PC-9 (cell line): ENCODE measurements at regions not wholly inside any gene's neighbourhood (a gene's known extent, or its start where the extent isn't known, plus 50 kb on each side); places are given as distances from the start of the nearest gene placed in this dataset.

ENCODE experiments used
- BruUV-seq: library from RNA; stranded (reverse); fragments of 400-500 nt; replicated peaks from 2 replicates; lab custom pipeline; 2021; lab: Mats Ljungman, UMichigan
- CTCF ChIA-PET: fragments of 300-600 bp; sonication (Branson Sonifier 250); formaldehyde crosslinking; loops from one replicate; lab custom pipeline; 2022; ENCODE audit warnings: antibody characterized with exemption; lab: Charles Lee
- POLR2A ChIA-PET: fragments of 300-600 bp; sonication (Branson Sonifier 250); formaldehyde crosslinking; loops from one replicate; lab custom pipeline; 2022; ENCODE audit warnings: antibody characterized with exemption; ENCODE audit not compliant: unreplicated experiment; lab: Charles Lee
- DNase-seq, 2 experiments: peaks; one replicate each; pipeline versions ENCODE4 v3.0.0 to v3.0.0-alpha.2; 2015 to 2022; ENCODE audit warnings: mixed read lengths in 1 of 2
- H2AFZ ChIP-seq: fragments of 200-600 bp; sonication (generic); 2 replicates; pipeline ENCODE4 v1.8.1; 2017; ENCODE audit warnings: antibody characterized with exemption
- H3F3A ChIP-seq: fragments of 200-600 bp; sonication (generic); 2 replicates; pipeline ENCODE4 v1.8.1; 2017; ENCODE audit warnings: antibody characterized with exemption, mild to moderate bottlenecking, low read depth; ENCODE audit not compliant: insufficient read depth
- H3K27ac ChIP-seq: fragments of 200-600 bp; sonication (generic); 2 replicates; pipeline ENCODE4 v1.6.1; 2016; ENCODE audit warnings: mixed run types
- H3K27me3 ChIP-seq: fragments of 200-600 bp; sonication (generic); 2 replicates; pipeline ENCODE4 v1.6.1; 2016; ENCODE audit warnings: low read depth, mixed run types; ENCODE audit not compliant: insufficient read depth
- H3K36me3 ChIP-seq: fragments of 200-600 bp; sonication (generic); 2 replicates; pipeline ENCODE4 v1.6.1; 2016; ENCODE audit warnings: low read depth, mixed run types
- H3K4me1 ChIP-seq: fragments of 200-600 bp; sonication (generic); replicated peaks from 2 replicates; pipeline ENCODE4 v1.6.1; 2016; ENCODE audit warnings: mixed run types; ENCODE audit not compliant: insufficient read depth
- H3K4me2 ChIP-seq: fragments of 200-600 bp; sonication (generic); 2 replicates; pipeline ENCODE4 v1.6.1; 2017; ENCODE audit warnings: mixed run types
- H3K4me3 ChIP-seq: fragments of 200-600 bp; sonication (generic); 2 replicates; pipeline ENCODE4 v1.6.1; 2016; ENCODE audit warnings: mixed run types
- H3K79me2 ChIP-seq: fragments of 200-600 bp; sonication (generic); 2 replicates; pipeline ENCODE4 v1.6.1; 2017; ENCODE audit warnings: low read depth, mixed run types
- H3K9me2 ChIP-seq: fragments of 200-600 bp; sonication (generic); 2 replicates; pipeline ENCODE4 v1.8.1; 2017; ENCODE audit warnings: mild to moderate bottlenecking; ENCODE audit not compliant: insufficient read depth
- H3K9me3 ChIP-seq: fragments of 200-600 bp; sonication (generic); 2 replicates; pipeline ENCODE4 v1.8.1; 2016; ENCODE audit warnings: low read depth; ENCODE audit not compliant: insufficient read depth
- H4K20me1 ChIP-seq: fragments of 200-600 bp; sonication (generic); 2 replicates; pipeline ENCODE4 v1.8.1; 2017; ENCODE audit not compliant: insufficient read depth
- CTCF ChIP-seq: fragments of 200-600 bp; sonication (generic); conservative IDR thresholded peaks from 2 replicates; pipeline ENCODE4 v1.6.1; 2017; ENCODE audit warnings: mixed run types, antibody characterized with exemption, mild to moderate bottlenecking, moderate library complexity
- EZH2 ChIP-seq: fragments of 200-600 bp; sonication (generic); IDR thresholded peaks from 2 replicates; pipeline ENCODE4 v1.8.0; 2017; ENCODE audit warnings: antibody characterized with exemption, low read depth
- intact Hi-C: fragments of 100-400 bp; cut with micrococcal nuclease; formaldehyde crosslinking; loops from one replicate; pipeline ENCODE4 v1.10.0; 2022; ENCODE audit not compliant: unreplicated experiment

GRCh38 chr3:26291840-26292239 lies 330.7 kb upstream of the LRRC3B start:
- intact Hi-C loops, result no loop called here
- CTCF ChIA-PET, result no interaction called here
- no peaks in the 10 kb centered on the region for H3F3A ChIP-seq

GRCh38 chr3:26292780-26293179 lies 329.8 kb upstream of the LRRC3B start:
- TF ChIP-seq EZH2 (no peak), CTCF (no peak)
- Histone ChIP-seq H3K27ac (no peak overlapping the region), H3K27me3 (no peaks in the 10 kb centered on the region), H3K9me2 (no peaks in the 10 kb centered on the region), H3K4me3 (no peak overlapping the region), H4K20me1 (no peaks in the 10 kb centered on the region), H3K4me1 (no peaks in the 10 kb centered on the region), H2AFZ (no peak overlapping the region), H3K36me3 (no peaks in the 10 kb centered on the region), H3F3A (no peaks in the 10 kb centered on the region), H3K4me2 (no peak overlapping the region), H3K79me2 (no peaks in the 10 kb centered on the region), H3K9me3 (no peaks in the 10 kb centered on the region)
- DNase-seq, result no peak
- intact Hi-C loops, result no loop called here
- CTCF ChIA-PET, result no interaction called here
- BruUV-seq, result no TSS peak
- POLR2A ChIA-PET, result no interaction called here

More at GRCh38 chr3:26291840-26292239, 330.7 kb upstream of the LRRC3B start:
- no peaks in the 10 kb centered on the region for H4K20me1 ChIP-seq
- no TSS peak for BruUV-seq
- H2AFZ ChIP-seq, result no peak overlapping the region
- H3K9me2 ChIP-seq, result no peaks in the 10 kb centered on the region
- no peaks in the 10 kb centered on the region for H3K79me2 ChIP-seq
- no peaks in the 10 kb centered on the region for H3K36me3 ChIP-seq
- H3K9me3 ChIP-seq, result no peaks in the 10 kb centered on the region
- H3K27ac ChIP-seq, result no peak overlapping the region
- no peaks in the 10 kb centered on the region for H3K4me1 ChIP-seq
- POLR2A ChIA-PET, result no interaction called here
- no peak for TF ChIP-seq EZH2
- H3K4me2 ChIP-seq, result no peak overlapping the region
- no peak for DNase-seq
- H3K4me3 ChIP-seq, result no peak overlapping the region
- no peaks in the 10 kb centered on the region for H3K27me3 ChIP-seq

GRCh38 chr3:26293329-26293844 lies 329.2 kb upstream of the LRRC3B start:
- BruUV-seq, result no TSS peak
- H3K79me2 ChIP-seq, result no peaks in the 10 kb centered on the region
- no peak overlapping the region for H3K4me3 ChIP-seq
- no peaks in the 10 kb centered on the region for H3K27me3 ChIP-seq
- no peak for DNase-seq
- H3F3A ChIP-seq, result no peaks in the 10 kb centered on the region
- ChIA-PET CTCF (no interaction called here), POLR2A (no interaction called here)
- no peak overlapping the region for H3K4me2 ChIP-seq
- H3K27ac ChIP-seq, result no peak overlapping the region
- intact Hi-C loops, result no loop called here
- no peak overlapping the region for H2AFZ ChIP-seq
- H3K4me1 ChIP-seq, result no peaks in the 10 kb centered on the region
- no peaks in the 10 kb centered on the region for H4K20me1 ChIP-seq
- H3K9me3 ChIP-seq, result no peaks in the 10 kb centered on the region
- no peaks in the 10 kb centered on the region for H3K9me2 ChIP-seq
- no peak for TF ChIP-seq CTCF
- no peaks in the 10 kb centered on the region for H3K36me3 ChIP-seq

- H3K27me3 ChIP-seq, result no peaks in the 10 kb centered on the region
- TF ChIP-seq EZH2 (no peak), CTCF (no peak)
- BruUV-seq, result no TSS peak
- no peaks in the 10 kb centered on the region for H3K4me1 ChIP-seq
- no peaks in the 10 kb centered on the region for H3K36me3 ChIP-seq
- no peaks in the 10 kb centered on the region for H4K20me1 ChIP-seq
- no peaks in the 10 kb centered on the region for H3F3A ChIP-seq
- H3K79me2 ChIP-seq, result no peaks in the 10 kb centered on the region
- intact Hi-C loops, result no loop called here
- H3K9me3 ChIP-seq, result no peaks in the 10 kb centered on the region
- H2AFZ ChIP-seq, result no peak overlapping the region
- ChIA-PET CTCF (no interaction called here), POLR2A (no interaction called here)
- no peak overlapping the region for H3K4me2 ChIP-seq
- no peak overlapping the region for H3K4me3 ChIP-seq
- no peak for DNase-seq
- no peaks in the 10 kb centered on the region for H3K9me2 ChIP-seq
- no peak overlapping the region for H3K27ac ChIP-seq
Measured at GRCh38 chr3:26307192-26307591, 315.4 kb upstream of the LRRC3B start.
